Transverse colon (tissue), 4 donors: ENCODE measurements at regions not wholly inside any gene's neighbourhood (a gene's known extent, or its start where the extent isn't known, plus 50 kb on each side); places are given as distances from the start of the nearest gene placed in this dataset.

Experiments used
- DNase-seq: peaks from one replicate; pipeline ENCODE4 v3.0.0-alpha.2; 2019
- H3K27ac ChIP-seq, 4 donors: fragments of 200-600 bp; sonication (generic); 2 replicates each; pipeline ENCODE4 v1.5.1; 2016 to 2018; ENCODE audit warnings: inconsistent platforms in 4 of 4
- H3K27me3 ChIP-seq: fragments of 200-600 bp; sonication (generic); 2 replicates; pipeline ENCODE4 v1.5.1; 2017; ENCODE audit warnings: inconsistent platforms
- H3K36me3 ChIP-seq, 4 donors: fragments of 200-600 bp; sonication (generic); 2 replicates each; pipeline ENCODE4 v1.5.1; 2017 to 2019; ENCODE audit warnings: inconsistent platforms in 4 of 4
- H3K4me1 ChIP-seq, 4 donors: fragments of 200-600 bp; sonication (generic); 2 replicates each; pipeline ENCODE4 v1.5.1; 2017 to 2020; ENCODE audit warnings: inconsistent platforms in 4 of 4
- H3K4me3 ChIP-seq, 4 donors: fragments of 200-600 bp; sonication (generic); 1 replicate in 1 of 4; 2 replicates in 3 of 4; pipeline versions ENCODE4 v1.5.1 to v1.6.1; 2017 to 2019; ENCODE audit warnings: inconsistent platforms in 4 of 4
- H3K9me3 ChIP-seq, 2 donors: fragments of 200-600 bp; sonication (generic); 2 replicates each; pipeline ENCODE4 v1.5.1; 2017 to 2019; ENCODE audit warnings: inconsistent platforms in 2 of 2
- CTCF ChIP-seq, 5 experiments: fragments of 200-600 bp in 3 of 5; fragments of 450-650 bp in 2 of 5; sonication (generic) in 3 of 5; IDR thresholded peaks; 1 replicate in 2 of 5; 2 replicates in 3 of 5; pipeline ENCODE4 v1.5.1; 2016 to 2017; ENCODE audit warnings: antibody characterized with exemption in 5 of 5, inconsistent platforms in 3 of 5, mild to moderate bottlenecking in 2 of 5, moderate library complexity in 1 of 5
- EP300 ChIP-seq: sonication (generic); formaldehyde crosslinking; IDR thresholded peaks from one replicate; pipeline ENCODE4 v1.6.1; 2017; ENCODE audit warnings: antibody characterized with exemption, low read depth
- POLR2A ChIP-seq: fragments of 450-650 bp; IDR thresholded peaks from one replicate; pipeline ENCODE4 v1.6.1; 2016; ENCODE audit warnings: antibody characterized with exemption, mild to moderate bottlenecking, moderate library complexity
- POLR2AphosphoS5 ChIP-seq, 3 donors: sonication (generic); formaldehyde crosslinking; IDR thresholded peaks; one replicate each; pipeline ENCODE4 v1.6.1; 2016; ENCODE audit warnings: antibody characterized with exemption in 3 of 3
- WGBS, 2 donors: methylation state at CpG; one replicate each; pipeline ENCODE4 v1.1.5; 2018; ENCODE audit warnings: low coverage in 1 of 2; 5-methylcytosine and 5-hydroxymethylcytosine counted together
- in situ Hi-C, 4 donors: fragments of 200-750 bp; cut with MboI; loops; one replicate each; pipeline versions ENCODE4 v1.15.0 to v1.15.1; 2017; ENCODE audit warnings: low sequenced_read_pairs in 3 of 4, low pct_ligation_motif_present in 1 of 4, low pct_unique_long_range_greater_than_20kb in 1 of 4
- intact Hi-C: fragments of 100-400 bp; cut with DNase I; formaldehyde crosslinking; loops from one replicate; pipeline ENCODE4 v1.15.1; 2023; ENCODE audit warnings: low total_unique reads

- WGBS, 2 donors = 22% methylated on average over 1 of the region's 1 CpG
- in situ Hi-C loops = no loop called here
- intact Hi-C loops = no loop called here
- no peak overlapping the region for H3K27ac ChIP-seq
- no peaks in the 10 kb centered on the region for H3K4me1 ChIP-seq
- DNase-seq = no peak
- no peaks in the 10 kb centered on the region for H3K27me3 ChIP-seq
- no peak overlapping the region for H3K4me3 ChIP-seq
- no peaks in the 10 kb centered on the region for H3K36me3 ChIP-seq
- no peak for TF ChIP-seq CTCF (IDR thresholded peaks at IDR 0.05)
- TF ChIP-seq EP300 = no peak
- TF ChIP-seq POLR2AphosphoS5 (IDR thresholded peaks at IDR 0.05) = no peak
- TF ChIP-seq POLR2A = no peak
- no peaks in the 10 kb centered on the region for H3K9me3 ChIP-seq
Measured at GRCh38 chr22:27023591-27023990, 366.2 kb downstream of the MIAT start.

- intact Hi-C loops = no loop called here
- TF ChIP-seq POLR2AphosphoS5 (IDR thresholded peaks at IDR 0.05) (no peak), EP300 (no peak), POLR2A (no peak), CTCF (IDR thresholded peaks at IDR 0.05) (no peak)
Measured at GRCh38 chr22:27024982-27025381, 367.6 kb downstream of the MIAT start.

GRCh38 chr22:27028093-27028492, 370.7 kb downstream of the MIAT start:
- Histone ChIP-seq H3K27ac (no peak overlapping the region), H3K27me3 (no peaks in the 10 kb centered on the region), H3K36me3 (no peaks in the 10 kb centered on the region), H3K4me1 (no peaks in the 10 kb centered on the region), H3K4me3 (no peak overlapping the region), H3K9me3 (no peaks in the 10 kb centered on the region)
- no peak for TF ChIP-seq CTCF (IDR thresholded peaks at IDR 0.05)
- intact Hi-C loops = no loop called here
- in situ Hi-C loops = no loop called here
- no peak for DNase-seq
- WGBS, 2 donors = 59 to 70% methylated on average over 2 to 3 of the region's 3 CpGs

More at GRCh38 chr22:27024982-27025381, 367.6 kb downstream of the MIAT start:
- no peak overlapping the region for H3K4me3 ChIP-seq
- H3K27me3 ChIP-seq = no peaks in the 10 kb centered on the region
- no peak overlapping the region for H3K27ac ChIP-seq
- WGBS, 2 donors = 33 to 39% methylated on average over 1 of the region's 1 CpG
- no peaks in the 10 kb centered on the region for H3K4me1 ChIP-seq
- in situ Hi-C loops = no loop called here
- no peaks in the 10 kb centered on the region for H3K9me3 ChIP-seq
- H3K36me3 ChIP-seq = no peaks in the 10 kb centered on the region
- DNase-seq = no peak

GRCh38 chr22:27029584-27030130, 372.3 kb downstream of the MIAT start:
- no peaks in the 10 kb centered on the region for H3K27me3 ChIP-seq
- in situ Hi-C loops = no loop called here
- no peak for TF ChIP-seq CTCF (IDR thresholded peaks at IDR 0.05)
- TF ChIP-seq POLR2AphosphoS5 (IDR thresholded peaks at IDR 0.05) = no peak
- TF ChIP-seq EP300 = no peak
- no peak for TF ChIP-seq POLR2A

More at GRCh38 chr22:27029584-27030130, 372.3 kb downstream of the MIAT start:
- DNase-seq = no peak
- Histone ChIP-seq H3K4me1 (no peaks in the 10 kb centered on the region), H3K9me3 (no peaks in the 10 kb centered on the region), H3K36me3 (no peaks in the 10 kb centered on the region), H3K27ac (no peak overlapping the region), H3K4me3 (no peak overlapping the region)
- 75 to 89% methylated on average over 1 of the region's 1 CpG for WGBS, 2 donors
- intact Hi-C loops = no loop called here
